ENCODE measurements at regions not wholly inside any gene's neighbourhood (a gene's known extent, or its start where the extent isn't known, plus 50 kb on each side); places are given as distances from the start of the nearest gene placed in this dataset.

- TF ChIP-seq CTCF (IDR thresholded peaks at IDR 0.05) (no peak), POLR2A (IDR thresholded peaks at IDR 0.05) (no peak), EP300 (IDR thresholded peaks at IDR 0.05) (no peak)
Measured at GRCh38 chr11:116603728-116604323, 169.0 kb downstream of the BUD13 start.
